ENCODE measurements at regions not wholly inside any gene's neighbourhood (a gene's known extent, or its start where the extent isn't known, plus 50 kb on each side); places are given as distances from the start of the nearest gene placed in this dataset.
"Not testable (repeated sequence)": the region's sequence is repeated elsewhere in the genome, so short reads cannot be mapped to it uniquely, and the experiment has no call there.

GRCh38 chr3:87756616-87757015, 302.2 kb downstream of the CGGBP1 start:
- Histone ChIP-seq H4K20me1 (ENCODE audit: insufficient read depth, low read length) (no peaks in the 10 kb centered on the region), H3K27ac (ENCODE audit: low read length) (no peak overlapping the region), H3K4me1 (ENCODE audit: insufficient read depth, low read length) (no peaks in the 10 kb centered on the region), H3K4me2 (ENCODE audit: insufficient read depth, low read length) (no peak overlapping the region), H3K9me3 (ENCODE audit: insufficient read depth, low read length, severe bottlenecking) (no peaks in the 10 kb centered on the region), H2AFZ (ENCODE audit: low read depth, low read length) (no peak overlapping the region), H3K36me3 (ENCODE audit: insufficient read depth, low read length) (no peaks in the 10 kb centered on the region), H3K4me3 (ENCODE audit: low read depth in 1 of 2, low read length in 2 of 2) (no peak overlapping the region), H3K79me2 (ENCODE audit: insufficient read depth, low read length) (no peaks in the 10 kb centered on the region), H3K9ac (ENCODE audit: low read depth, low read length) (no peak overlapping the region), H3K27me3 (ENCODE audit: insufficient read depth, low read length, poor library complexity) (no peaks in the 10 kb centered on the region)
- ATAC-seq (ENCODE audit: insufficient read depth, low read depth) (no peak), DNase-seq (no peak)
- TF ChIP-seq EZH2 (IDR thresholded peaks at IDR 0.05; ENCODE audit: borderline replicate concordance, low read depth, low read length, severe bottlenecking) (no peak), CTCF (IDR thresholded peaks at IDR 0.05; ENCODE audit: borderline replicate concordance, extremely low read depth, low read length, poor library complexity, severe bottlenecking) (no peak)

DNA sequence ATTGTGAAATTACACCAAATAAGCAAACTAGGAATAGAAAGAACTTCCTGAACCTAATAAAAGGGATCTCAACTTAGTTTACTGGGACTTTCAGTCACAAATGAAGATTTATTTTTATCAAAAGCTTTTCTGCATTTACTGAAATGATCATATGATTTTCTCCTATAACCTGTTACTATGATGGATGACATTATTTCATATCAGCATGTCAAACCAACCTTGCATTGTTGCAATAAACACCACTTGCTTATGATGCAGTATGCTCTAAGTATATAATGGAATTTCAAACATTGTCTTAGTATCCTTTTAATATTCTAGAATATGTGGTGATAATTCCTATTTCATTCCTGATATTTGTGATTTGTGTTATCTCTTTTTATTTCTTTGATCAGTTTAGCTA, 303.0 kb downstream of the CGGBP1 start:
- no peak overlapping the region for H3K9ac ChIP-seq (ENCODE audit: low read depth, low read length)
- DNase-seq (no peak), ATAC-seq (ENCODE audit: insufficient read depth, low read depth) (no peak)
- no peak overlapping the region for H2AFZ ChIP-seq (ENCODE audit: low read depth, low read length)
- H3K27me3 ChIP-seq (ENCODE audit: insufficient read depth, low read length, poor library complexity): no peaks in the 10 kb centered on the region
- no peak overlapping the region for H3K27ac ChIP-seq (ENCODE audit: low read length)
- no peaks in the 10 kb centered on the region for H3K4me1 ChIP-seq (ENCODE audit: insufficient read depth, low read length)
- no peaks in the 10 kb centered on the region for H3K9me3 ChIP-seq (ENCODE audit: insufficient read depth, low read length, severe bottlenecking)
- no peak overlapping the region for H3K4me2 ChIP-seq (ENCODE audit: insufficient read depth, low read length)
- H4K20me1 ChIP-seq (ENCODE audit: insufficient read depth, low read length): no peaks in the 10 kb centered on the region
- H3K79me2 ChIP-seq (ENCODE audit: insufficient read depth, low read length): no peaks in the 10 kb centered on the region
- no peak overlapping the region for H3K4me3 ChIP-seq (ENCODE audit: low read depth in 1 of 2, low read length in 2 of 2)
- H3K36me3 ChIP-seq (ENCODE audit: insufficient read depth, low read length): no peaks in the 10 kb centered on the region
- TF ChIP-seq EZH2 (IDR thresholded peaks at IDR 0.05; ENCODE audit: borderline replicate concordance, low read depth, low read length, severe bottlenecking) (no peak), CTCF (IDR thresholded peaks at IDR 0.05; ENCODE audit: borderline replicate concordance, extremely low read depth, low read length, poor library complexity, severe bottlenecking) (no peak)

DNA sequence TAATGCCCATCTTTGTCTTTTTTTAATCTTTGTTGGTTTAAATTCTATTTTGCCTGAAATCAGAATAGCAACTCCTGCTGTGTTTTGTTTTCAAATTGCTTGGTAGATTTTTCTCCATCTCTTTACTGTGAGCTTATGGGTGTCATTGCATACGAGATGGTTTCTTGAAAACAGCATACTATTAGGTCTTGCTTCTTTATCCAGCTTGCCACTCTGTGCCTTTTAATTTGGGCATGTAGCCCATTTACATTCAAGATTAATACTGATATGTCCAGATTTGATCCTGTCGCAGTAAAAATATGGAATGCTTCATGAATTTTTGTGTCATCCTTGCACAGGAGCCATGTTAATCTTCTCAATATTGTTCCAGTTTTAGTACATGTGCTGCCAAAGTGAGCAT, 316.6 kb downstream of the CGGBP1 start:
- TF ChIP-seq EZH2 (IDR thresholded peaks at IDR 0.05; ENCODE audit: borderline replicate concordance, low read depth, low read length, severe bottlenecking): no peak
- no peak for TF ChIP-seq CTCF (IDR thresholded peaks at IDR 0.05; ENCODE audit: borderline replicate concordance, extremely low read depth, low read length, poor library complexity, severe bottlenecking)
- H2AFZ ChIP-seq (ENCODE audit: low read depth, low read length): no peak overlapping the region
- ATAC-seq (ENCODE audit: insufficient read depth, low read depth): no peak
- no peak overlapping the region for H3K9ac ChIP-seq (ENCODE audit: low read depth, low read length)
- H3K79me2 ChIP-seq (ENCODE audit: insufficient read depth, low read length): no peaks in the 10 kb centered on the region
- DNase-seq: no peak
- H3K4me1 ChIP-seq (ENCODE audit: insufficient read depth, low read length): no peaks in the 10 kb centered on the region
- peaks cover 5% of the 10 kb centered on the region for H3K9me3 ChIP-seq (ENCODE audit: insufficient read depth, low read length, severe bottlenecking)
- H3K4me3 ChIP-seq (ENCODE audit: low read depth in 1 of 2, low read length in 2 of 2): no peak overlapping the region
- no peaks in the 10 kb centered on the region for H4K20me1 ChIP-seq (ENCODE audit: insufficient read depth, low read length)
- H3K36me3 ChIP-seq (ENCODE audit: insufficient read depth, low read length): no peaks in the 10 kb centered on the region
- H3K27me3 ChIP-seq (ENCODE audit: insufficient read depth, low read length, poor library complexity): no peaks in the 10 kb centered on the region
- no peak overlapping the region for H3K4me2 ChIP-seq (ENCODE audit: insufficient read depth, low read length)
- no peak overlapping the region for H3K27ac ChIP-seq (ENCODE audit: low read length)

GRCh38 chr3:87740894-87741293, 317.9 kb downstream of the CGGBP1 start:
- H3K4me1 ChIP-seq (ENCODE audit: insufficient read depth, low read length); H3K4me3 ChIP-seq (ENCODE audit: low read depth in 1 of 2, low read length in 2 of 2); H3K36me3 ChIP-seq (ENCODE audit: insufficient read depth, low read length); H3K27me3 ChIP-seq (ENCODE audit: insufficient read depth, low read length, poor library complexity); H2AFZ ChIP-seq (ENCODE audit: low read depth, low read length); H3K9me3 ChIP-seq (ENCODE audit: insufficient read depth, low read length, severe bottlenecking); H3K9ac ChIP-seq (ENCODE audit: low read depth, low read length); H3K27ac ChIP-seq (ENCODE audit: low read length); H4K20me1 ChIP-seq (ENCODE audit: insufficient read depth, low read length); H3K79me2 ChIP-seq (ENCODE audit: insufficient read depth, low read length); ATAC-seq (ENCODE audit: insufficient read depth, low read depth); H3K4me2 ChIP-seq (ENCODE audit: insufficient read depth, low read length); DNase-seq: not testable (repeated sequence)

GRCh38 chr3:87737817-87738216, 321.0 kb downstream of the CGGBP1 start:
- not testable (repeated sequence) for H3K79me2 ChIP-seq (ENCODE audit: insufficient read depth, low read length); ATAC-seq (ENCODE audit: insufficient read depth, low read depth); H3K36me3 ChIP-seq (ENCODE audit: insufficient read depth, low read length); H3K4me2 ChIP-seq (ENCODE audit: insufficient read depth, low read length); H3K4me1 ChIP-seq (ENCODE audit: insufficient read depth, low read length); H3K27ac ChIP-seq (ENCODE audit: low read length); H3K9ac ChIP-seq (ENCODE audit: low read depth, low read length); H3K4me3 ChIP-seq (ENCODE audit: low read depth in 1 of 2, low read length in 2 of 2); H3K27me3 ChIP-seq (ENCODE audit: insufficient read depth, low read length, poor library complexity); H4K20me1 ChIP-seq (ENCODE audit: insufficient read depth, low read length); H3K9me3 ChIP-seq (ENCODE audit: insufficient read depth, low read length, severe bottlenecking); DNase-seq; H2AFZ ChIP-seq (ENCODE audit: low read depth, low read length)

Measured in DND-41 (cell line).